WTC11 (cell line): ENCODE measurements at regions not wholly inside any gene's neighbourhood (a gene's known extent, or its start where the extent isn't known, plus 50 kb on each side); places are given as distances from the start of the nearest gene placed in this dataset.

Source experiments
- ARID4B ChIP-seq: sonication (generic); formaldehyde crosslinking; IDR thresholded peaks from 2 replicates; pipeline ENCODE4 v1.8.0; 2023; ENCODE audit warnings: missing genetic modification reagents, mild to moderate bottlenecking, borderline replicate concordance
- ATF2 ChIP-seq: sonication (generic); formaldehyde crosslinking; IDR thresholded peaks from 2 replicates; pipeline ENCODE4 v1.8.1; 2022; ENCODE audit warnings: low read depth, missing genetic modification reagents, borderline replicate concordance
- CBFB ChIP-seq: sonication (generic); formaldehyde crosslinking; IDR thresholded peaks from 2 replicates; pipeline ENCODE4 v1.8.1; 2022; ENCODE audit warnings: mild to moderate bottlenecking, low read depth, missing genetic modification reagents
- CTCF ChIP-seq: fragments of 200-600 bp; IDR thresholded peaks from 2 replicates; pipeline ENCODE4 v1.8.0; 2022; ENCODE audit warnings: antibody characterized with exemption
- ELF4 ChIP-seq: sonication (generic); formaldehyde crosslinking; IDR thresholded peaks from 2 replicates; pipeline ENCODE4 v1.8.1; 2022; ENCODE audit warnings: low read depth, mild to moderate bottlenecking, moderate library complexity, missing genetic modification reagents
- FOXP1 ChIP-seq: sonication (generic); formaldehyde crosslinking; IDR thresholded peaks from 2 replicates; pipeline ENCODE4 v1.8.0; 2022; ENCODE audit warnings: missing genetic modification reagents, mild to moderate bottlenecking, moderate library complexity, borderline replicate concordance
- TEAD1 ChIP-seq: sonication (generic); formaldehyde crosslinking; IDR thresholded peaks from 2 replicates; pipeline ENCODE4 v1.8.0; 2022; ENCODE audit warnings: mild to moderate bottlenecking, missing genetic modification reagents
- ZBTB21 ChIP-seq: sonication (generic); formaldehyde crosslinking; IDR thresholded peaks from 2 replicates; pipeline ENCODE4 v1.8.1; 2023; ENCODE audit warnings: mild to moderate bottlenecking, missing genetic modification reagents, borderline replicate concordance
- ZNF138 ChIP-seq: sonication (generic); formaldehyde crosslinking; conservative IDR thresholded peaks from 2 replicates; pipeline ENCODE4 v1.8.1; 2022; ENCODE audit warnings: mild to moderate bottlenecking, moderate library complexity, missing genetic modification reagents
- TF ChIP-seq, protein P1 (sequence below): sonication (generic); formaldehyde crosslinking; IDR thresholded peaks from 2 replicates; pipeline ENCODE4 v1.8.1; 2023; ENCODE audit warnings: mild to moderate bottlenecking, moderate library complexity, missing genetic modification reagents
- TF ChIP-seq, protein P2 (sequence below): fragments of 250-450 bp; sonication (Bioruptor Pico); IDR thresholded peaks from 2 replicates; pipeline ENCODE4 v2.1.2; 2022; ENCODE audit warnings: mild to moderate bottlenecking, moderate library complexity

DNA sequence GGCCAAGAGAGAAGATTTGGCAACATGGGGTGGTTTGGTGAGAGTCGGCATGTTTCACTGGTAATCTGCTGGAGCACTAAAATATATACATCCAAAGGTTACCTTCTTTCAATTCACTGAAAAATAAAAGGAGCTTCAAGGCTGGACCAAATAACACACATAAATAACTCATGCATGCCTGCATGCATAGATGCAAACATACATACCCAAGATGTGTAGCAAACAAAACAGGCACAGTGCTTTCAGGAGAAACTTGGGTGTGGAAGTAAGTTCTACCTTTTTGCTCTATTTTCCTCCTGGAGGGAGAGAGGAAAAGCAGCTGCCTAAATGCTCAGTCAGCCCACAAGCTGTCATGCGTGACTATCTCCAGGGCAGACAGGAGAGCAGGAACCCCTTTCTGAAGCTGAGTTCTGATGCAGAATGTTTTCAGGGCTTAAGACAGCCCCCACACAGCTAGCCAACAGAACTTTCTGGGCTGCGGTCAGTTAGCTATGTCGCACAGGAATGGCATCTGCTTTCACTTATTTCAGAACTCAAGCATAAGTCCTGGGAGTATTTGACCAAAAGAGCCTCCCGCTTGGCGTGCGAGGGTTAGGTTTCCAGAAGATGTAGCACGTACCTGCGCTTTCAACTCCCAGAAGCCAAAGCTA, 166.2 kb downstream of the TOMM20 start:
- TF ChIP-seq CTCF (no peak), ATF2 (CRISPR knock-in tag) (no peak), ZNF138 (CRISPR knock-in tag) (no peak), ELF4 (CRISPR knock-in tag) (no peak), TEAD1 (no peak), FOXP1 (CRISPR knock-in tag) (no peak), ZBTB21 (CRISPR knock-in tag) (no peak), CBFB (CRISPR knock-in tag) (no peak), ARID4B (CRISPR knock-in tag) (no peak)
- TF ChIP-seq, protein P1, sequence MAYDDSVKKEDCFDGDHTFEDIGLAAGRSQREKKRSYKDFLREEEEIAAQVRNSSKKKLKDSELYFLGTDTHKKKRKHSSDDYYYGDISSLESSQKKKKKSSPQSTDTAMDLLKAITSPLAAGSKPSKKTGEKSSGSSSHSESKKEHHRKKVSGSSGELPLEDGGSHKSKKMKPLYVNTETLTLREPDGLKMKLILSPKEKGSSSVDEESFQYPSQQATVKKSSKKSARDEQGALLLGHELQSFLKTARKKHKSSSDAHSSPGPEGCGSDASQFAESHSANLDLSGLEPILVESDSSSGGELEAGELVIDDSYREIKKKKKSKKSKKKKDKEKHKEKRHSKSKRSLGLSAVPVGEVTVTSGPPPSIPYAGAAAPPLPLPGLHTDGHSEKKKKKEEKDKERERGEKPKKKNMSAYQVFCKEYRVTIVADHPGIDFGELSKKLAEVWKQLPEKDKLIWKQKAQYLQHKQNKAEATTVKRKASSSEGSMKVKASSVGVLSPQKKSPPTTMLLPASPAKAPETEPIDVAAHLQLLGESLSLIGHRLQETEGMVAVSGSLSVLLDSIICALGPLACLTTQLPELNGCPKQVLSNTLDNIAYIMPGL = no peak
- TF ChIP-seq, protein P2, sequence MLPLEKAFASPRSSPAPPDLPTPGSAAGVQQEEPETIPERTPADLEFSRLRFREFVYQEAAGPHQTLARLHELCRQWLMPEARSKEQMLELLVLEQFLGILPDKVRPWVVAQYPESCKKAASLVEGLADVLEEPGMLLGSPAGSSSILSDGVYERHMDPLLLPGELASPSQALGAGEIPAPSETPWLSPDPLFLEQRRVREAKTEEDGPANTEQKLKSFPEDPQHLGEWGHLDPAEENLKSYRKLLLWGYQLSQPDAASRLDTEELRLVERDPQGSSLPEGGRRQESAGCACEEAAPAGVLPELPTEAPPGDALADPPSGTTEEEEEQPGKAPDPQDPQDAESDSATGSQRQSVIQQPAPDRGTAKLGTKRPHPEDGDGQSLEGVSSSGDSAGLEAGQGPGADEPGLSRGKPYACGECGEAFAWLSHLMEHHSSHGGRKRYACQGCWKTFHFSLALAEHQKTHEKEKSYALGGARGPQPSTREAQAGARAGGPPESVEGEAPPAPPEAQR = no peak
